Activated effector memory CD4-positive, alpha-beta T cell treated with anti-CD3 and anti-CD28 coated beads, Interleukin-2, amount 50 U/mL, for 16 hours (primary cell): ENCODE measurements at regions not wholly inside any gene's neighbourhood (a gene's known extent, or its start where the extent isn't known, plus 50 kb on each side); places are given as distances from the start of the nearest gene placed in this dataset.
"Not testable (repeated sequence)": the region's sequence is repeated elsewhere in the genome, so short reads cannot be mapped to it uniquely, and the experiment has no call there.

ENCODE experiments used
- DNase-seq: peaks from one replicate; pipeline ENCODE4 v3.0.0-alpha.2; 2020

DNA sequence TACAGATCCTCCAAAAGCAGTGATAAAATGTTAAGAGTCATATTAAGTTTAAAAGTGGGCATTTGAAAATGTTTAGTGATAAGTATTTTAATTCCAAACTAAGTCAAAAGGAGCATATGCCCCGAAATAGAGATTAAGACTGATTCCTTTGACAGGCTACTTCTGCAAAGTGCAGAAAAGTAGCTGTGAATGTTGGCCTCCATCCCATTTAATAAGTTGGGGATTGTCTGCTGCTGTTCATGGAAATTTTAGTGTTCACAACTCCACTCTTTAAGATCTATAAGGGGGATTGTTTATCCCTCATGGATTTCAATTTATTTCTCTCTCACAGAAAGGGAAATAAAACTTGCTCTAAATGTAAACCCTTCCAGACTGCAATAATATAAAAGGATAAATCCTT lies 278.3 kb downstream of the KCTD12 start:
- no peak for DNase-seq

GRCh38 chr13:76600081-76600480 lies 286.1 kb downstream of the KCTD12 start:
- DNase-seq, result no peak

DNA sequence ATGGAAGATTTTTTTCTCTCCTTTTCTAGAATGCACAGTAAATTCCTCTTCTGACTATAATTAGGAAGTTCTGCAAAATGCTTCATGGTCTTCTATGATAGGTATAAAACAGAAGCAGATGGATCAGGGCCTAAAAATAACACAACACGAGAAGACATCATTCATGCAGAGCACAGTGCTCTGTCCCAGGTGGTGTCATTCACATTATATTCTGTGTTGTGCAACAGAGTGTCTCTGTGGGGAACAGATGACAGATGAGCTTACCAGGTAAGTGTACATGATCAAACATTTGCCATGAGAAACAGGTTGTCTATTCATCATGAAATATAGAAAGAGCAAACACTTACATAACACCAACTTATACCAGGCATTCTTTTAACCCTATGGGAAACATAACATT lies 288.3 kb downstream of the KCTD12 start:
- no peak for DNase-seq

DNA sequence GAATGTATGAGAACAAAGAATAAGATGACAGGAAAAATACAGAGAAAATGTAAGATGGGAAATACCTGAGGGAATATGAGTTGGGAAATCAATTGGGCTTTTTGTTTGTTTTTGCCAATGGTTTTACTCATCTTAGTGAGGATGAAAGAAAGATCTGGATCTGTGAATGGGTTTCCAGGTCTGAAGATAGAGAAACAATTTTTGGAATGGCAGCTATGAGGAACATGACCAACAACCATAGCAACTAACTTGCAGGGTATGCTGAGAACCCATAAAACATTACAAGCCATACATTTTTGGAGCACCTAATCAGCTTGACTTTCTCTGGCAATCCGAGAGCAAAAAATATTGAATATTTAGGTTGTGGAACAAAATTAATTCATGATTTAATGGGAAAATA lies 290.0 kb downstream of the KCTD12 start:
- DNase-seq, result no peak

DNA sequence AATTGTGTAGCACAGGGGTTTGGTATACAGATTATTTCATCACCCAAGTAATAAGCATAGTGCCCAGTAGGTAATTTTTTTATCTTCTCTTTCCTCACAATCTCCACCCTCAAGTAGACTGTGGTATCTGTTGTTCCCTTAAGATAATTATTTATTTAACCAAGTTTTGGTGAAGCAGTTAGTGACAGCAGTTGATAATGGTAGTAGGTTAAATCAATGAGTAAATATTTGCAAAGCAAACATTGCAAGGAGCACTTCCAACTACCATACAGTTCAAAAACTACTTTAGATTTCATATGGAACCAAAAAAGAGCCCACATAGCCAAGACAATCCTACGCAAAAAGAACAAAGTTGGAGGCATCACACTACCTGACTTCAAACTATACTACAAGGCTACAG lies 291.8 kb downstream of the KCTD12 start:
- DNase-seq, result no peak

GRCh38 chr13:76586842-76587241 lies 299.4 kb downstream of the KCTD12 start:
- DNase-seq, result no peak

DNA sequence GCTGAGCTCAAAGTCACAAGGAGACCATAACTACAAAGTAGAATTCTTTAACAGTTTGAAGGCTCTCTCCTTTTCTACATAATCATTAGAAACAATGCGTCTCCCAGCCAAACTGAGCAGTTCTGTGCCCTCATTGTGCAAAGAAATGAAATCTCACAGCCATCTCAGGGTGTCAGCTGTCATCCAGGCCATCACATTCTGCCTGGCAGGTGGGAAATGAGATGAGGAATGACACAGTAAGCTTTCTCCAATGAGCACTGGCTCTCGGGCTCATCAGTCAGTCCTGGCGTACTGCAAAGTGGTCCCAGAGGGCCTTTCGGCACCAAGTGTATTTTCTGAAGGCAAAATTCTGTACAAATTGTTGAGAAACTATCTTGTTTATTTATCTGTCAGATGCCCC lies 306.5 kb downstream of the KCTD12 start:
- no peak for DNase-seq

GRCh38 chr13:76575634-76576033 lies 310.6 kb downstream of the KCTD12 start:
- DNase-seq, result not testable (repeated sequence)

- no peak for DNase-seq
Measured at GRCh38 chr13:76570510-76570971, 315.7 kb downstream of the KCTD12 start.

GRCh38 chr13:76556627-76557026 lies 329.6 kb downstream of the KCTD12 start:
- no peak for DNase-seq

- no peak for DNase-seq
Measured at GRCh38 chr13:76552807-76553206, 333.4 kb downstream of the KCTD12 start.

- no peak for DNase-seq
Measured at GRCh38 chr13:76552041-76552772, 334.0 kb downstream of the KCTD12 start.

- no peak for DNase-seq
Measured at GRCh38 chr13:76542176-76542575, 344.0 kb downstream of the KCTD12 start.

GRCh38 chr13:76538004-76538403 lies 348.2 kb downstream of the KCTD12 start:
- no peak for DNase-seq

DNA sequence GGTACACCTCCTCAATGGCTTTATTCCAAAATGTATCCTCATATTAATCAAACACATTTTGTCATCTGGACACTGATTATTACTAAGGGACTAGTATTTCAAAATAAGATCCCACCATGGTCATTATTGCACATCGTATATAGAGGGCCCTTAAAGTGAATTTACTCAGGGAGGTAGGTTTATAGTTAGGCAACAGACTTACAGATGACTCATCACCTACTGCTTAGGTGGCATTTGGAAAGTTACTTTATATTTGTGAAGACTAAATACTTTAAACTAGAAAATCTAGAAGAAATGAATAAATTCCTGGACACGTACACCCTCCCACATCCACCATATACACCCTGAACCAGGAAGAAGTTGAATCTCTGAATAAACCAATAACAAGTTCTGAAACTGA lies 353.0 kb downstream of the KCTD12 start:
- no peak for DNase-seq

GRCh38 chr13:76527041-76527440 lies 359.2 kb downstream of the KCTD12 start:
- DNase-seq, result no peak

GRCh38 chr13:76523740-76524340 lies 362.4 kb downstream of the KCTD12 start:
- DNase-seq, result no peak

GRCh38 chr13:76522083-76522755 lies 364.0 kb downstream of the KCTD12 start:
- no peak for DNase-seq

DNA sequence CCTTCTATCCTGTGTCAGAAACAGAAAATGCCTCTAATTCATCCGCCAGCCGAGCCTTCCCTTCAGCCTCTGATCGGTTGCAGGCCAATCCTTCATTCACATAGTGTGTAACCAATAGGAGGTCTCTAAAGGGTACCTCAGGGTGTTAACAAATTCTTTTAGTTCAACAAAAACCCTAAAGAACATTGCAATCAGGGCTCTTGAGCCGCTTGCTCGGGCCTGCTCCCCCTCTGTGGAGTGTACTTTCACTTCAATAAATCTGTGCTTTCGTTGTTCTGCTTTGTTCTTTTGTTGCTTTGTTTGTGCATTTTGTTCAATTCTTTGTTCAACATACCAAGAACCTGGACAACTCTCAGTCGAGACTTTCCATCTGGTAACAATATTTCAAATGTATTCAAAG lies 366.5 kb downstream of the KCTD12 start:
- DNase-seq, result no peak

- DNase-seq, result no peak
Measured at GRCh38 chr13:76516586-76516985, 369.6 kb downstream of the KCTD12 start.

- no peak for DNase-seq
Measured at GRCh38 chr13:76516013-76516412, 370.2 kb downstream of the KCTD12 start.

GRCh38 chr13:76512721-76513145 lies 373.5 kb downstream of the KCTD12 start:
- no peak for DNase-seq

DNA sequence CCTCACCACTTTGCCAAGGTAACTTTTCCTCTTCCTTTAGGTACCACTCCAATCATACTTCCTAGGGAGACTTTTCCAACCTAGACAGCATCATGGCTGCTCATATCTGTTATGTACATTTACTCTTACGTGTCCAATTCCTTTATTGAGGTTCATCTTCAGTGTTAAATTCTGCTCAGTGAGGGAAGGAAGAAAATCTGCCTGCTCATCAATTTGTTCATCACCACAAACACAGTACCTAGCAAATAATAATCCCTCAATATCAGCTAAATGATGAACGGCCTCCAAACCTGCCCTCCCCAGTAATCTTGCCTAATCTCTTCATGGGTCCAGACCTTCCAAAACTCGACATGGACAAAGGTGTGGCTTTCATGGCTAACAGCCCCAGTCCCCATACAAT lies 380.8 kb downstream of the KCTD12 start:
- DNase-seq, result no peak

DNA sequence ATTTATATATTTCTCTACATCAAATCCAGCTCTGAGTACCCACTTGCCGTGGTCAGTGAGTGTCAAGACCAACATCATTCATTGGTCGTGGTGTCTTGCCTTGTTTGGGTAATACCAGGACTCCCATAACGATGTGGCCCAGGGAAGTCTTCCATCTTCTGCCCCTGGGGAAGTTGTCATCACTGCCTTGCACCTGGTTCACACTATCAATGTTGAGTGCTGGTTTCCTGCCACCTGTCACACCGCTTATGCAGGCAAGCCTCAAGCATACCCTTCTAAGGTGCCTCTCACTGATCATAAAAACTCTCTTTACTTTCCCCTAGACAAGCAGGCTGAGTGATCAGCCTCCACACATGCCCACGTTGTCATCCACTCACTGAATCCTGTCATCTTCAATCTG lies 382.4 kb downstream of the KCTD12 start:
- no peak for DNase-seq
